ENCODE measurements at regions not wholly inside any gene's neighbourhood (a gene's known extent, or its start where the extent isn't known, plus 50 kb on each side); places are given as distances from the start of the nearest gene placed in this dataset.

GRCh38 chr4:18722748-18723191, 701.2 kb upstream of the LCORL start:
- TF ChIP-seq CTCF (IDR thresholded peaks at IDR 0.05) (no peak), POLR2A (IDR thresholded peaks at IDR 0.05) (no peak)

Measured in esophagus squamous epithelium (tissue), 4 donors.